HepG2 (cell line): ENCODE measurements at regions not wholly inside any gene's neighbourhood (a gene's known extent, or its start where the extent isn't known, plus 50 kb on each side); places are given as distances from the start of the nearest gene placed in this dataset.

ENCODE experiments used
- ATAC-seq: fragments of 200-7000 bp; cut with Tn5 transposase; 3 replicates; pipeline ENCODE4 v1.9.1; 2020; ENCODE audit warnings: mild to moderate bottlenecking, moderate library complexity
- BruUV-seq: library from RNA; stranded (reverse); fragments of 400-500 nt; replicated peaks from 2 replicates; lab custom pipeline; 2021; lab: Mats Ljungman, UMichigan
- CTCF ChIA-PET: fragments of 300-600 bp; formaldehyde crosslinking; extraction: SDS; loops from one replicate; lab custom pipeline; 2021; ENCODE audit warnings: low total read pairs, inconsistent platforms, low intra/inter-chr PET ratio; lab: Yijun Ruan, JAX
- POLR2A ChIA-PET: fragments of 350-600 bp; sonication (Branson Sonifier 250); formaldehyde crosslinking; loops from one replicate; lab custom pipeline; 2020; ENCODE audit warnings: antibody characterized with exemption, inconsistent platforms; lab: Yijun Ruan, JAX
- DNase-seq: peaks from one replicate; pipeline ENCODE4 v3.0.0-alpha.2; 2015; ENCODE audit warnings: low spot score
- FAIRE-seq: peaks from 3 replicates; lab custom pipeline; 2011; peaks lifted over from hg19 to GRCh38; lab: Jason Lieb, UNC
- H2AFZ ChIP-seq: one replicate; pipeline ENCODE4 v1.6.1; 2011; ENCODE audit warnings: low read length, inconsistent platforms
- H3K27ac ChIP-seq: fragments of 300-600 bp; 3 replicates; pipeline ENCODE4 v1.8.0; 2011; ENCODE audit warnings: mixed run types, mild to moderate bottlenecking, mixed read lengths, low read length, inconsistent platforms; ENCODE audit not compliant: insufficient read depth; ENCODE audit errors: extremely low read length
- H3K27me3 ChIP-seq, 2 experiments: fragments of 200-600 bp in 1 of 2; 2 replicates in 1 of 2; 3 replicates in 1 of 2; pipeline versions ENCODE4 v1.6.0 to v1.8.0; 2011; ENCODE audit warnings: low read length in 2 of 2, mild to moderate bottlenecking in 2 of 2, moderate library complexity in 2 of 2, inconsistent platforms in 1 of 2; ENCODE audit not compliant: insufficient read depth in 2 of 2, control insufficient read depth in 1 of 2
- H3K36me3 ChIP-seq, 2 experiments: fragments of 200-600 bp in 1 of 2; replicated peaks in 1 of 2; 2 replicates in 1 of 2; 3 replicates in 1 of 2; pipeline versions ENCODE4 v1.5.1 to v1.8.0; 2011; ENCODE audit warnings: low read length in 2 of 2, inconsistent platforms in 1 of 2; ENCODE audit not compliant: insufficient read depth in 2 of 2, control insufficient read depth in 1 of 2
- H3K4me1 ChIP-seq: 2 replicates; pipeline ENCODE4 v1.5.1; 2012; ENCODE audit warnings: low read length, inconsistent platforms; ENCODE audit not compliant: insufficient read depth
- H3K4me2 ChIP-seq: 2 replicates; pipeline ENCODE4 v1.6.0; 2011; ENCODE audit warnings: low read depth, low read length, inconsistent platforms
- H3K4me3 ChIP-seq, 3 experiments: fragments of 200-600 bp in 1 of 3; sonication (generic), shearing (Covaris generic) in 1 of 3; replicated peaks in 1 of 3; 2 replicates each; pipeline ENCODE4 v1.5.1; 2011 to 2016; ENCODE audit warnings: low read length in 3 of 3, inconsistent platforms in 2 of 3, low read depth in 2 of 3, mild to moderate bottlenecking in 2 of 3, control low read depth in 1 of 3, mixed read lengths in 1 of 3; ENCODE audit not compliant: insufficient read depth in 1 of 3
- H3K79me2 ChIP-seq: one replicate; pipeline ENCODE4 v1.6.1; 2011; ENCODE audit warnings: low read length, inconsistent platforms; ENCODE audit not compliant: insufficient read depth
- H3K9ac ChIP-seq: 2 replicates; pipeline ENCODE4 v1.6.0; 2011; ENCODE audit warnings: mild to moderate bottlenecking, low read depth, low read length, inconsistent platforms; ENCODE audit not compliant: insufficient read depth
- H3K9me3 ChIP-seq: 2 replicates; pipeline ENCODE4 v1.5.1; 2012; ENCODE audit warnings: mild to moderate bottlenecking, low read length
- H4K20me1 ChIP-seq: 2 replicates; pipeline ENCODE4 v1.6.0; 2011; ENCODE audit warnings: inconsistent platforms, mild to moderate bottlenecking, low read length, moderate library complexity; ENCODE audit not compliant: insufficient read depth
- RAD21 ChIP-seq: fragments of 450-650 bp; formaldehyde crosslinking; IDR thresholded peaks from 2 replicates; pipeline ENCODE4 v1.5.0; 2020; ENCODE audit warnings: mild to moderate bottlenecking
- REL ChIP-seq: sonication (generic); formaldehyde crosslinking; conservative IDR thresholded peaks from 2 replicates; pipeline ENCODE4 v1.8.0; 2022; ENCODE audit warnings: mild to moderate bottlenecking, missing genetic modification reagents, moderate library complexity
- SALL1 ChIP-seq: sonication (generic); formaldehyde crosslinking; IDR thresholded peaks from 2 replicates; pipeline ENCODE4 v1.8.0; 2022; ENCODE audit warnings: mild to moderate bottlenecking, missing genetic modification reagents
- TGIF2 ChIP-seq: IDR thresholded peaks from 2 replicates; pipeline ENCODE4 v1.6.1; 2016; ENCODE audit warnings: control low read depth, missing compliant biosample characterization
- ZNF775 ChIP-seq: sonication (generic); formaldehyde crosslinking; IDR thresholded peaks from 2 replicates; pipeline ENCODE4 v1.4.0; 2020; ENCODE audit warnings: missing genetic modification reagents, mild to moderate bottlenecking, moderate library complexity, borderline replicate concordance
- WGBS: methylation state at CpG from one replicate; pipeline ENCODE4 v1.1.6; 2017; ENCODE audit warnings: low lambda C conversion rate; 5-methylcytosine and 5-hydroxymethylcytosine counted together
- in situ Hi-C: cut with HindIII; loops from 2 replicates; pipeline ENCODE4 v1.10.0; 2017; ENCODE audit warnings: low pct_unique_long_range_greater_than_20kb; ENCODE audit not compliant: extremely low pct_ligation_motif_present
- intact Hi-C: fragments of 100-400 bp; cut with micrococcal nuclease; formaldehyde crosslinking; loops from one replicate; pipeline ENCODE4 v1.10.0; 2022; ENCODE audit not compliant: unreplicated experiment
- TF ChIP-seq, protein P1 (sequence below): sonication (generic); formaldehyde crosslinking; IDR thresholded peaks from 2 replicates; pipeline ENCODE4 v1.5.0; 2020; ENCODE audit warnings: mild to moderate bottlenecking, missing genetic modification reagents, moderate library complexity

- ChIA-PET CTCF (no interaction called here), POLR2A (no interaction called here)
- ATAC-seq (peak; percentile 79), DNase-seq (no peak), FAIRE-seq (no peak)
- Histone ChIP-seq H4K20me1 (no peaks in the 10 kb centered on the region), H3K27me3 (peaks cover 0 to 1% of the 10 kb centered on the region in 2 experiments; a peak in 1 of 5 replicates), H2AFZ (no peak overlapping the region), H3K4me1 (peaks cover 7% of the 10 kb centered on the region; the same call in 1 of the 2 replicates), H3K79me2 (no peaks in the 10 kb centered on the region), H3K4me3 (no peak overlapping the region), H3K27ac (no peak overlapping the region), H3K9ac (no peak overlapping the region), H3K9me3 (peaks cover 8% of the 10 kb centered on the region; the same call in 1 of the 2 replicates)
- BruUV-seq: no TSS peak
- intact Hi-C loops: no loop called here
- TF ChIP-seq SALL1: no peak
- TF ChIP-seq REL (CRISPR knock-in tag): no peak
- no peak for TF ChIP-seq TGIF2 (CRISPR knock-in tag)
- TF ChIP-seq ZNF775 (CRISPR knock-in tag): no peak
- TF ChIP-seq, protein P1, sequence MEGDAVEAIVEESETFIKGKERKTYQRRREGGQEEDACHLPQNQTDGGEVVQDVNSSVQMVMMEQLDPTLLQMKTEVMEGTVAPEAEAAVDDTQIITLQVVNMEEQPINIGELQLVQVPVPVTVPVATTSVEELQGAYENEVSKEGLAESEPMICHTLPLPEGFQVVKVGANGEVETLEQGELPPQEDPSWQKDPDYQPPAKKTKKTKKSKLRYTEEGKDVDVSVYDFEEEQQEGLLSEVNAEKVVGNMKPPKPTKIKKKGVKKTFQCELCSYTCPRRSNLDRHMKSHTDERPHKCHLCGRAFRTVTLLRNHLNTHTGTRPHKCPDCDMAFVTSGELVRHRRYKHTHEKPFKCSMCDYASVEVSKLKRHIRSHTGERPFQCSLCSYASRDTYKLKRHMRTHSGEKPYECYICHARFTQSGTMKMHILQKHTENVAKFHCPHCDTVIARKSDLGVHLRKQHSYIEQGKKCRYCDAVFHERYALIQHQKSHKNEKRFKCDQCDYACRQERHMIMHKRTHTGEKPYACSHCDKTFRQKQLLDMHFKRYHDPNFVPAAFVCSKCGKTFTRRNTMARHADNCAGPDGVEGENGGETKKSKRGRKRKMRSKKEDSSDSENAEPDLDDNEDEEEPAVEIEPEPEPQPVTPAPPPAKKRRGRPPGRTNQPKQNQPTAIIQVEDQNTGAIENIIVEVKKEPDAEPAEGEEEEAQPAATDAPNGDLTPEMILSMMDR (CRISPR knock-in tag): peak; percentile 53
- TF ChIP-seq RAD21 (CRISPR knock-in tag): 0 out of 2 replicates have a peak, but pooled peaks have one; percentile 12
- TF ChIP-seq, all 625 proteins: peak for 2
- 8% methylated on average over 10 of the region's 15 CpGs for WGBS
- Histone ChIP-seq H3K4me2 (no peak overlapping the region), H3K36me3 (no peaks in the 10 kb centered on the region)
- in situ Hi-C loops: no loop called here
Observed at GRCh38 chr17:16873174-16874035, 98.5 kb downstream of the TNFRSF13B start.
